OCI-LY1 (cell line): ENCODE measurements at regions not wholly inside any gene's neighbourhood (a gene's known extent, or its start where the extent isn't known, plus 50 kb on each side); places are given as distances from the start of the nearest gene placed in this dataset.

Source experiments
- CTCF ChIP-seq: fragments of 200-600 bp; sonication (generic), shearing (Covaris generic); IDR thresholded peaks from 2 replicates; pipeline ENCODE4 v1.5.1; 2017; ENCODE audit warnings: mild to moderate bottlenecking, antibody characterized with exemption, low read length, moderate library complexity, mixed read lengths
- EZH2 ChIP-seq: fragments of 200-600 bp; sonication (generic), shearing (Covaris generic); IDR thresholded peaks from 2 replicates; pipeline ENCODE4 v1.8.0; 2017; ENCODE audit warnings: borderline replicate concordance, mixed run types, mild to moderate bottlenecking, antibody characterized with exemption, low read length, moderate library complexity, mixed read lengths

DNA sequence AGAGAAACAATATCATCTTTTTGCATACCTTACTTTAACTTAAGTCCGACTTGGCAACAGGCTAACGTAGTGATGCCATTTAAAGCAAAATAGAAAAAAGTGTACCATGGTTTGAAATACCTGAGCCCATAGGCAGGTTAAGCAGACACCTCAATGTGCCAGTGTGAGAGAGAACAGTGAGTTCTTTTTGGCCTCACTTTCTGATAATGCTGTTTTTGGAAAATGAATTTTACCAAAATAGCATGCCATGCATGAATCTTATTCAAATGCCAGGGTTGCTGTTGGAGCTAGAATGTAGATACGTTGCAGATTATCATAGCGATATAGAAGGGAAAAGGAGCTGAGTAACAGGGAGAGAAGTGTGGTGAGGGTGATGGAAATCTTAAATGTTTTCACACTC, 170.2 kb downstream of the OTOR start:
- TF ChIP-seq CTCF (no peak), EZH2 (no peak)
